ENCODE measurements at regions not wholly inside any gene's neighbourhood (a gene's known extent, or its start where the extent isn't known, plus 50 kb on each side); places are given as distances from the start of the nearest gene placed in this dataset.
"Not testable (repeated sequence)": the region's sequence is repeated elsewhere in the genome, so short reads cannot be mapped to it uniquely, and the experiment has no call there.

DNA sequence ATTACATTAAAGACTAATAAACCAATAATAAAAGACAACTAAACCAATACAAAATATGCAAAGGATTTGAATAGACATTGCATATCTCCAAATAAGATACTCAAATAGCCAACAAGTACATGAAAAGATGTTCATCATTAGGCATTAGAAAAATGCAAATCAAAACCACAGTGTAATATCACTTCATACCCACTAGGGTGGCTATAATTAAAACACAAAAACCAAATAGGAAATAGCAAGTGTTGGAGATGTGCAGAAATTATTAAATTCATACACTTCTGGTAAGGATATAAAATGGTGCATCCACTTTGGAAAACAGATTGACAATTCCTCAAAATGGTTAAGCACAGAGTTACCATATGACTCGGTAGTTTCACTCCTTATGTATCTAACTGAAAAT lies 860.8 kb upstream of the DIAPH2 start:
- no peak for DNase-seq

DNA sequence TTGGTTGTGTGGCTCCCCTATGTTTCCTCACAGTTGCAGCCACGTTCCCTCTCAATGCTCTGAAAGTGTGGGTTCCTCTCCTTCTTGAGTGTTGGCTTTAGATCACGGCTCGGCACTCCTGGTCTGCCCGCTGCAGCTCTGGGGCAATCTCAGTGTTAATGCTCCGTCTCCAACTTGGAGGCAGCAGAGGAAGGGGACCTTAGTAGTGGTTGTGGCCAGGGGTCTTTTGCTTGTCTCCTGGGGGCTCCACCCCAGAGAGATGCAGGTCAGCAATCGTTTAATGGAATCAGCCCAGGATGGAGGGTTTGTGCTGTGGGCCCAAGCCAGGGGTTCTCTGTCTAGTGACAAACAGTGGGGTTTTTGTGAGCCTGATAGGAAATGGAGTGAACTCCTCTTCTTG lies 849.4 kb upstream of the DIAPH2 start:
- no peak for DNase-seq

DNA sequence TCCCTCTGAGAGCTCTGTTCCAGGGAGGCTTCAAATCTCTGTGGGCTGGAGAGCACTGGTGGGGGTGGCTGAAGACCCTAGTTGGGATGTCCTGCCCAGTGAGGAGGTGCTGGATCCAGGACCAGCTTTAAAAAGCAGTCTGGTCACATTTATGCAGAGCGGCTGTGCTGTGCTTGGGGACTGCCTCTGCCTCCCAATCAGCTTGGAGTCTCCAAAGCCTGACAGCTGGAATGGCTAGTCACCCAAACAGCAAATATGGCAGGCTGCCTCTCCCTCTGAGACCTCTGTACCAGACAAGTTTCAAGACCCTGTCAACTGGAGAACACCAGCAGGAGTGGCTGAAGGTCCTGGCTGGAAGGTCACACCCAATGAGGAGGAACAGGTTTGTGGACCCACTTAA lies 848.1 kb upstream of the DIAPH2 start:
- no peak for DNase-seq

DNA sequence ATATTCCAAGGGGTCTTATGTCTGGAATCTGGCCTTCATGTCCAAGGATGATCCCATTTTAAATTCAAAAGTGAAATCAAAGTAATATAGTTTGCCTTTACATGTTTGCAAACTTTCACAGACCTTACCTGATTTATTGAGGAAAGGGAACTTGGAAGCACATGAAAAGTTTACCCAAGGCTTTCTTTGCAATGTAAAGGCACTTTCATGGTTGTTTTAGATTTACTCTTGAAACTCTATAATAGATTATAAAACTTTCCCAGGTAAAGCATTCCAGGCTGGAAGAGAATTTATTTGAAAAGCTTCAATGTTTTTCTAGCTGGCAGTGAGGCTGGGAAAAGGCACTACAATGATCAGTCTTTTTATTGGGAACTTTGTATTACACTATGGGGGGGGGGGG lies 842.8 kb upstream of the DIAPH2 start:
- no peak for DNase-seq

DNA sequence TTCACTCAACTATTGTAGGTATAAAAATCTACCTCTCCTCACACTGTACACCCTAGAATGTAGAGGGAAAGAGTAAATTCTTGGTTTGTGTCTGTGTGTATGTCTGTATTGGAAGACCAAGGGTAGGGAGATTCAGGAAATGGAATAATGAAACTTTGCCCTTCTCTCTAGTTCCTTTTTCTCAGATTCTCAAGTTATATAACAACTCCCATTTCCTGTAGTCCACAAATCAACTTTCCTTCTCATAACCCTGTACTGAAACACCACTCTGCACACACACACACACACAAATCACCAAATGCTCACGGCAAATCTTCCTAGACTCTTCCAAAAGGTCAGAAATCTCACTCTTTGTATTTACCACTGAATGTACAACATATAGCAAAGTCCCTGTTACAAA lies 824.5 kb upstream of the DIAPH2 start:
- no peak for DNase-seq

DNA sequence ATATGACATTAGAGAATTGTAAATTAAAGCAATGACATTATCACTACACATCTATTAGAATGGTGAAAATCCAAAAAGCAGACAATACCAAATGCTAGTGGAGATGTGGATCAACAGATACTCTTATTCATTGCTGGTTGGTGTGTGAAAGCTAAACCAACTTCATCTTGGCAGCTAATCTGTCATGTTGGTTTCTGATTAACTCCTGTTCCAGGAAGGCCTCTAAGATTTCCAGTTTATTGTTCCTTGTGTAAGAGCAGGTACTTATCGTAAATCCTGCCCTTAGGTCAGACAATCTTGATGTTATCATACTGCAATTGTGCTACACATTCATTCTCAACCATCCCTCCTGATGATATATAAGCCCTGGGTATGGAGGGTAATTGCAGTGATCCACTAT lies 809.0 kb upstream of the DIAPH2 start:
- no peak for DNase-seq

DNA sequence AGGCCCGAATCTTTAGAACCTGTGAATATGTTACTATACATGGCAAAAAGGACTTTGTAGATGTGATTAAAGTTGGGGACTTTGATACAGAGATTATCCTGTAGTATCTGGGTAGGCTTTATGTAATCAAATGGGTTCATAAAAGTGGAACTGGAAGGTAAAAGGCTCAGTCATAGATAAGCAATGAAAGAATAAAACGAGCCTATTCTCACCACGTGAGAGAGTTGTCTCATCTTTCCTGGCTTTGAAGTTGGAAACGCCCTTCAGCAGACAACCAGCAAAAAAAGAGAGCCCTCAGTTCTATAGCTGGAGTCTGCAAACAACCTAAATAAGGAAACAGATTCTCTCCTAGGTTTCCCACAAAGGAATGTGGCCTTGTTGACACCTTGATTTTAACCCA lies 805.8 kb upstream of the DIAPH2 start:
- no peak for DNase-seq

DNA sequence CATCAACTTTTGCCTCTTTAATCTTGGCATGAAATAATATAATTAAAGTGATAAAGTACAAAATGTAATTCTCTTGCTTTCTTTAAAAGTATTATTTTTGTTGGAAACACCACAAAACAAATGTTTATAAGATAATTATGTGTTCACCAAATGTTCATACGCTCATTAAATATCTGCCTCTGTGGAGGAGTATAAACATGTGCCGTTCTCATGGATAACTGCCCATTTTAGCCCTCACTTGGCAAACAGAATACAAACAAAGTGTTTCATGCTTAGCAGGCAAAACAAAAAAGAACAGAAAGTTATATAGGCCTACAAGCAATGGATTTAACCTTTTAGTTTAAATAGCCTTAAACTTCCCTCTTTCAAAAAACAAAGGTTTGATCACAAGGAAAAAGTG lies 800.5 kb upstream of the DIAPH2 start:
- DNase-seq = no peak

DNA sequence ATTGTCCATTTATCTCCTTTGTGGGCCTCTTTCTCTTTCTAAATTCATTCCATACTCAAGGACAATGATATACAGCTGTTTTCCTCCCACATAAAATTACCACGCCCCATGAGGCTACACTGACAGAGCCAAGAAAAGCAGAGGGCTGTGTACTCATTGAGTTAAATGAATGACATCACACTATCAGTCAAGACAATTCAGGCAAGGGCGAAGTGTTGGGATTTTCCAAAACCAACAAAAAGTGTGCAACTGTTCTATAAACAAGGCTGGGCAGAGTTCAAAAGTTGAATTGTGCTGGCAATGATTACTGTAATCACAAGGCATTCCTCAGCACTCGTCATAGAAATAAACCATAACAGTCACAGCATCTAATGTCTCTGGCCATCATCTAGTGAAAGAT lies 799.6 kb upstream of the DIAPH2 start:
- no peak for DNase-seq

DNA sequence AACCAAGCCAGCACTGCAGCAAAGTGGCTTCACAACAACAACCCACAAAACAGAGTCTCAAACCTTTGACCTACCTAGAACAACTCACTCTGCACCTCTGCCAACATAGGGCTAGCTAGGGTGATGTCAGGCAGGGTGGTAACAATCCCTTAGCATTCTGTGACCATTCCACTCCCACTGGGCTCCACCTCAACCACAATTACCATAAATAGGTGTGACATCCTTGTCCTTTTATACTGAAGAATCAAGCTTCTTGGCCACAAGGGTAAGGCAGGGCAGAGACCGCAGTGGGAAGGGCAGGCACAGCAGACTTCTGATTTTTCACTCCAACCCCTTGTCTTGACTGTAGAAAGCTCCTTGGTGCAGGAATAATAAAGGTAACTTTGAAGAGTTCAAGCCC lies 795.4 kb upstream of the DIAPH2 start:
- DNase-seq = no peak

DNA sequence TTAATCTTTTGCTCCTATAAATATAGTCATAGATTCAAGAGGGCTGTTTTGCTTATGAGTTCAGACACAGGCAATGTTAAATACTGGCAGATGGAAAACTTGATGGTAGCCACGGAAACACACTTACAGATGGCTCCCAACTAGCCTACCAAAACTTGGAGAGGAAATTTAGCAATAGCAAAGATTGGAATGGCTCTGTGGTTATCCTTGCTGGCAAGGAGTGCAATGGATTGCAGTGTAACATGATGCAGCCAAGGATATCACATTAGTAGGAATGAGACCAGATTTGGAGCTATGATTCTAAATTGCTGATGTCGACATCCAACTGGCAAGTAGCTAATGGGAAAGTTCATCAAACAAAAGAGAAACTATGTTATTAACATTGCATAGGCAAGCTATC lies 791.0 kb upstream of the DIAPH2 start:
- DNase-seq = no peak

DNA sequence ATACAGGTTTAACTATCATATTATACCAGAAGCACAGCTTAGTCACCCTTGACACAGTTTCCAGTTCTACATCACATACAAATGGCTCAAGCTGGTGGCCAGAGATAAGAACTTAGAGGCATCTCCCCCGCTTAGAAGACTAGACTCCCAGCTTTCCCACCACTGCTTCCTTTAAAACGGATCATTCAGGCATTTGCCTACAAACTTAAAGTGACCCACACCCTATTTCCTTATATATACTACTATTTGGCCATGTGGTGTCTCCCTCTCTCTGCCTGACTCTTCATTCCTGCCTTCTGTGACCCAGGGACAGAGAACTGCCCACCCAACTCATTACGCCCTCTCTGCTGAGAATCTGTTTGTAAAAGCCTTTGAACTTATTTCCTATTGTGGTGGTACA lies 781.2 kb upstream of the DIAPH2 start:
- DNase-seq = no peak

DNA sequence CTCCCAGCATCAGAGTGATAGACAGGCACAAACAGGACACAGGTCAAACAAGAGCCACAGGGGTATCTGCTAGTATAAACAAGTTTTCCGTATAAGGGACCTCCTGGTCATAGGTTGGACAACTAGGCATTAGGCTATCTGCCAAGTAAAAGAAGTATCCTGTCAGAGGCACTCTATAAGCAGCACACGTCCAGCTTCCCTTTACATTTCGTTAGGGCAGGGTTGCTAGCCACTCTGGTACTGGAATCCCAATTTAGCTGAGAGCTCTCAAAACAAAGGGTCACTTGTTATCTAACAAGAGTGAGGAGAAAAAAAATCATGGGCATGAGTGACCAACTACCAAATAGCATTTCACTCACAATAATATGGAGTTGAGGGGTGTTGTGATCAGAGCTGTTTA lies 780.7 kb upstream of the DIAPH2 start:
- DNase-seq = no peak

DNA sequence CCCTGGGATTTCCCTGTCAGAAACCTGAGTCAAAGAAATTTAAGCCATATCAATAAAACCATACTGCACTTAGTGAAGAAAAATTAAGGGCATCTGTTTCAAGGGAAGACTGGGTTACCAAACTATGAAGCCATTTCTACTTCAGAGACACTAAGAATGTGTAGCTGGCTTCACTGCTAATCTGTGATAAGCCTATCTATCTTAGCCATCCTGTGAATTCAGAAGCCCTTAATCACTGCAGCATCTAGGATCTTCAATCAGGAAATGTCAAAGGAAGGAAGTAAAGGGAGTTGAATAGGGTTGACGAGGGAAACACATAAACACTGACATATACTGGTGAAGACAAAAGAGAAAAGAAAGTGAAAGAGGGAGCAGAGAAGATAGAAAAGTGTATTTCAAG lies 777.6 kb upstream of the DIAPH2 start:
- no peak for DNase-seq

DNA sequence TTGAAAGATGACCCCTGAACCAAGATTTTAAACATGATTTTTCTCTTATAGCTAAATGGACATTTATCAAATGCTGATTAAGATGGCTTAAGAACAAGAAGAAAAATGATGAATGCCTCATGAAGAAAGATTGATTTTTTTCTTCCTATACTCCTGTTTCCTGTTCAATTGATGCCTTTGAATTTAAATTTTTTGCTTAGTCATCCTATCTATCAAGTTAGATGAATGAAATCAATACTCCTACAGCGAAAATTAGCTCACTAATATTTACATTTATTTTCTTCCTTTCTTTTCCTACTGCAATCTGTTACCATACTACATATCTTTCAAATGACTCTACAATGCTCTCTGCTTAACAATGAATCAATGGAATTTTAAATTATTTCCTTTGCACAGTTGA lies 773.6 kb upstream of the DIAPH2 start:
- no peak for DNase-seq

DNA sequence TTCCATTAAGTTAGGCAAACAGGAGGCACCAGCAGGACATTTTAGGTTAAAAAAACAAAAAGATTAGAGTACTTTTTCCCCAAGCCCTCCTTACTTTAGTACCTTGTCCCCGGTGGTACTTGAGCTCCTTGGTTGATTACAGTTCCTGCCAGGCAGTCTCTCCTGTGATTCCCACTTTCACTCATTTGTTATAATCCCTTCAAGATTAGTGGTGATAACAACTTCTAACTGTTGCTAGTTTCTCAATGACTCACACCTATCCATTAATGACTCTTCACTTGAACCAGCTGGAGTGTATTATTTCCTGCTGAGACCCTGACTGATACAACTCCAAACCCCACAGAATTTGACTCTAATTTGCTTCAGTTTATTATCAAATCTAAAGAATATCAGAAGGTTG lies 765.0 kb upstream of the DIAPH2 start:
- DNase-seq = no peak

DNA sequence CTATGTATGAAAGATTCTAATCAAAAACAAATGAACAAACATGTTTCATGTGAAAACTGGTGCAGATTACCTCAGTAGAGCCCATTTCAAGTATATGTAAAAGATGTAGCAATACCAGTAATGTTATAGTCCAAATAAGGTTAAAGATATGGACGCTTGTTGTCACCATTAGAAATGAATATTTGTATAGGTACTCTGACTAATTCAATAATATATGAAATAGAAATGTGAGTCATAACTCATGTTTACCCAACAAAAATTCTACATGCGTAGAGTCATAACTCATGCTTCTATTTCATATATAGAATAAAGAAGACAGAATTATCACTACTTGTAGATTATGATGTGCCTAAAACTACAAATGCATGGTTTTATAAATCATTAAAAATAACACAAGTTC lies 739.1 kb upstream of the DIAPH2 start:
- DNase-seq = no peak

DNA sequence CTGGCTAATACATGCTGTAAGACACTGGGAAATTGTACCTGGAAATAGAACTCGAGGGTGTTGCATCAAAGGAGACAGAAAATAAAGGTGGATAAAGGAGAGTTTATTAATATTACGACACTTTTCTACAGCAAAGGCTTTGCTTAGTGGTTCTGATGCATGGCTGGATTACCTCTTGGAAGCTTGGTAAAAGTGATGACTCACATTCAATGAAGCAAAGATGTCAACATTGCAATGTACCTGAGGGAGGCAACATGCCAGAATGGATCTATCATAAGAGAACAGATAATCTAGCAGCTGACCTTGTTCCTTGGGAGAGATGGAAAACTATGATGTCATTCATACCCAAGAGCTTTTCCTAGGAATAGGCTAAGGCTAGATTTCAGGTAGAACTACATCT lies 735.1 kb upstream of the DIAPH2 start:
- no peak for DNase-seq

DNA sequence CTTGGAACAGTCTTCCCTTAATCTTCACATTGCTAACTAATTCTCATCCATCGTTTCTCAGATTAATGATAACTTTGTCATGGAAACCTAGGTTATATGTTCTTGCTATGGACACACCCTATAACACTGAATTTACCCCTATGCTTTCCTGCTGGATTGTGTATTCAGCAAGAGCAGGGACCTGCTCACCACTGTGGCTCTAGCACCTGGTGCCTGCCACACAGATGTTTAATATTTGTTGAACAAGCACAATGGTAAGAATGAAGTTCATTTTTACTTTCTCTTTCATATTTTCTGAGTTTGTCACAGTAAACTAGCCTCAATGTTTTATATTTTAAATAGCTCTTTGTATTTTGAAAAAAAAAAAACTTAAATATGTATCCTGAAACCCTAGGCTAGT lies 734.0 kb upstream of the DIAPH2 start:
- DNase-seq = no peak

DNA sequence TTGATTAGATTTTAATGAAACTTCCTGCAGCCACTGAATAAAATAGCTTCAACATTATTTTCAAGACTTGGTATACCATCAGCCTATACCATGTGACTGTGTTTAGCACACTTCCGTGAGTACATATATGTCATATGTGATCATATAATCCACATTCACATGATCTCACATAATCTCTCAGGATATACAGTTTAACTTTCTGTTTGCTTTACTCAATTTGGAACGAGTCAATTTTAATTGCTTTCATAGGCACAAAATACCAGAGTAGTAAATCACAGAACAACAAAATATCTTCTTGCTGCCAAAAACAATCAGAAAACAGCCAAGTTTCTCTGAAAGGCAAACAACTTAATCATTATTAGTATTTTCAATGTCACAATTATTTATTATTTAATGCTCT lies 731.1 kb upstream of the DIAPH2 start:
- no peak for DNase-seq

DNA sequence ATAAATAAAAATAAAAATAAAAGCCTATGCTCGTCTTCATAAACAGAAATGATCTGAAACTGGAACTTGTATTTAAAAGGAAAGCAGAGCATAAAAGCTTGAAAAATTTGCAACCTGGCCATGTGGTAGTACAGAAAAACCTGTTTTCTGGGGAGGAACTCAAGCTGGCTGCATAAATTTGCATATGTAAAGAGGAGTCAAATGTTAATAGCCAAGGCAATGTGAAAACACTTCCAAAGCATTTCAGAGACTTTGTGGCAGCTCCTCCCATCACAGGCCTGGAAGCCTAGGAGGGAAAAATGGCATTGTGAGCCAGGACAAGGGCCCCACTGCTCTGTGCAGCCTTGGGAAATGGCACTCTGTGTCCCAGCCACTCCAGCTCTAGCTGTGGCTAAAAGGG lies 727.9 kb upstream of the DIAPH2 start:
- no peak for DNase-seq

DNA sequence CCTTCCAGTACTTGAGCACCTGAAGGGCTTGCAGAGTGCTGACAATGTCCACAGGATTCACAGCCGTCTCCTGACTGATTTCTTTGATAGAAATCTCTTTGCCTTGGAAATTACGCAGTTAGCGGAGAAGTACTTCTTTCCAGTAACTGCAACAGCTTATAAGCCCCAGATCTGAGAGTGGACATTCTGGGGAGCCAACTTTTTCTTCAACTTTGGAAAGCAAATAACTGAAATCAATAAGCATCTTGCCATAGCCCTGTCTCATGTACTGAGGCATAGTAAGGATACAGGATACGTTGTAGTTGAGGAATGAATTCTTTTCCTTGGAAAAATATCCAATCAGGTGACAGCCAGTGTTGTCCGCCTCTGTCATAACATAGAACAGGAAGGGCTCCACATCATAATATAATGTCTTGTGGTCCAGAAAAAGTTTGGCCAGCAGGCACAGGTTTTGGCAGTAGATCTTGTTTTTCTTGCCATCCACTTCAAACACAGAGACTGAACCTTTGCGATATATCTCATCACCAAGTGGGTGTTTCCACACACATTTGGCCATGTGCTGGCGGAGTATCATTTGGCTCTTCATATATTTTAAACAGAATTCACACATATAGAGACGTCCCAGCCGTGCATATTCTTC lies 711.1 kb upstream of the DIAPH2 start:
- not testable (repeated sequence) for DNase-seq

DNA sequence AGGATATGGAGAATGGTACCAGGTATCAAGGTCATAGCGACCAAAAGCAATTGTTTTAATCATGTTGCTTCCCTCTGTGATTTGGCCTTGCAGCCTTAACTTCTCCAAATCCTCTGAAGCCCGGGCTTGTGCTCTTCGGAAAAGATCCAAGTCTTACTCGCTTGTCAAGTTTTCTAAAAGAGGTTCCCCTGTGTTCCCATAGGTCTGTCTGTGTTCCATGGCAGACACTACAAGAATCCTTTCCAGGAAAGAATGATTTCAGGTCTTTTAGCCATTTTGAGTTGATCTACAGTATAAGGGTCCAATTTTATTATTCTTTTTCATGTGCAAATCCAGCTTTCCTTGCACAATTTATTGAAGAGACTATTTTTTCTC lies 710.6 kb upstream of the DIAPH2 start:
- no peak for DNase-seq

DNA sequence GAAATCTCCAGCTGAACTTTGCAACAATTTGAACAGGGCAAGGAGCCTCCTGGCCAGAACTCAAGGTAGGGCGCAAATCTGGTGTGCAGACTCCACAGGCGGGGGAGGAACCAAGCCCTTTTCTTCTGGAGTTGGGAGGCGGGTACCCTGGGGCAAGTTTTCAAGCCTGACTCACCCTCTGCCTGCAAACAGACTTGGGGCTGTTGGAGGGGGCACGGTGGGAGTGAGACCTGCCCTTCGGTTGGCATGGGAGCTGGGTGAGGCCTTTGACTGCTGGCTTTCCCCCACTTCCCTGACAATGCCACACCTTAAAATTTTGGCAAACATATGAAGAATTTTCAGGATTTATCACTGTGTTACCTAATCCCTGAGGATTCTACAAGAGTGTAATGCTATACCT lies 709.8 kb upstream of the DIAPH2 start:
- no peak for DNase-seq

DNA sequence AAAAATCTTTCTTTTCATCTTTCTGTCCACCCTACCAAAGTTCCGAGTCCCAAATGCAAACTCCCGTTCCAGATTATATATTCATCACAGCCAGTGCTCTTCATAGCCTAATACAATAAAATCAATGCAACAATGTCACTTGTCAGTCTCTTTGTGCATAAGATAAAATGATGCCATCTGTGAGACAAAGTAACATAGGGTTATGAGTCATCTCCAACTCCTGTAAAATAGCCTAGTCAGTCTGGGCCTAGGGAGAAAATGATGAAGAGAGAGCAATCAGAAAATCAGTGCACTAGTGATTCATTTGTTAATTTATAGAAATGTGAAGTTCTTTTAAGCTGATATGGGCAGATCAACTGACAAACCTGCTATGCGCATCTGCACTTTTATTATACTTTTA lies 689.1 kb upstream of the DIAPH2 start:
- DNase-seq = no peak

DNA sequence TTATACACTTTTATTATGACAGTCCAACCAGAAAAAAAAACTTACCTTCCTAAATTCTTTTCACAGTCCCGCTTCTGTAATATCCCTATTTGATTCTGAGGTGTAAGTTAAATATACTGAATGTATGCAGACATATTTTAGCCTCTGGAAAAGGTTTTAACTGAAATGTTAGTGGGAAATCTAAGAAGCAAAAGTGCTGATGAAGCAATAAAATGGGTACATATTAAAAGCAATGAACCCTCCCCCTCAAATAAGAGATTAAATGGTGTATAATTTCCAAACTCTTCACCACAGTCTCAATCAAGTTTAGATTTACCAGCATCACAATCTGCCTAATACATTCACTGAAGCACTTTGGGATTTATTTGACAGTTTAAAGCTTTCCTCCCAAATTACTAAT lies 688.3 kb upstream of the DIAPH2 start:
- no peak for DNase-seq

Data from NCI-H2029 (cell line).